ENCODE measurements at regions not wholly inside any gene's neighbourhood (a gene's known extent, or its start where the extent isn't known, plus 50 kb on each side); places are given as distances from the start of the nearest gene placed in this dataset.

DNA sequence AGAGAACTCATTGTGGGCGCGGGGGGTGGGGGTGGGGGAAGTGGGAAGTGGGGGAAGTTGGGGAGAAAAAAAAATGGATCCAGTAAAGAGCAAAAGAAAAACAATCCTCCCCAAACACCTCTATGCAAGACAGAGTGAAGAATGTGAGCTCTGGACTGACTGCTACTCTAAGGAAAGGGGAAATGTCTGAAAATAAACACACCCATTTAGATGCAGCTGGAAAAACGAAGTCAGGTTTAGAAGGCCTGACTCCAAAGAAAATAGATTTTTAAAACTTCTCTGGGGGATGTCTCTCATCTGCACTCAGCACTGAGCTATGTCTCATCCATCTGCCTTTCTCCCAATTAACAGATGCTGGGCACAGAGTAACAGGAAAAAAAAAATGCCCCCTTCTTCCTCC, 904.4 kb downstream of the GALC start:
- Histone ChIP-seq H3K9me2 (ENCODE audit: insufficient read depth) (no peaks in the 10 kb centered on the region), H3K36me3 (ENCODE audit: insufficient read depth) (no peaks in the 10 kb centered on the region), H2AFZ (no peak overlapping the region), H4K20me1 (replicated peaks; ENCODE audit: insufficient read depth) (no peaks in the 10 kb centered on the region), H3F3A (replicated peaks; ENCODE audit: low read depth) (no peaks in the 10 kb centered on the region), H3K4me3 (no peak overlapping the region), H3K27ac (ENCODE audit: low read depth) (no peak overlapping the region), H3K27me3 (ENCODE audit: insufficient read depth) (peaks cover 10% of the 10 kb centered on the region; the same call in 1 of the 2 replicates), H3K4me1 (ENCODE audit: insufficient read depth) (peaks cover 22% of the 10 kb centered on the region), H3K4me2 (peak overlapping the region; percentile 34; the same call in 1 of the 2 replicates), H3K79me2 (replicated peaks; ENCODE audit: insufficient read depth) (no peaks in the 10 kb centered on the region)
- Mint-ChIP-seq H3K27me3 (ENCODE audit: insufficient read depth, low read depth, poor library complexity) (peaks cover 6% of the 10 kb centered on the region), H3K4me3 (no peak overlapping the region), H3K4me1 (peaks cover 37% of the 10 kb centered on the region), H3K9me3 (no peaks in the 10 kb centered on the region), H3K27ac (no peak overlapping the region), H3K36me3 (ENCODE audit: low read depth) (no peaks in the 10 kb centered on the region)
- ATAC-seq: no peak
- DNase-seq (ENCODE audit: low spot score): no peak
- TF ChIP-seq ZNF331 (CRISPR knock-in tag; IDR thresholded peaks at IDR 0.05; ENCODE audit: low read depth) (no peak), STAT1 (IDR thresholded peaks at IDR 0.05; ENCODE audit: unreplicated experiment) (no peak), ZNF114 (CRISPR knock-in tag; IDR thresholded peaks at IDR 0.05) (no peak), JUNB (IDR thresholded peaks at IDR 0.05; ENCODE audit: unreplicated experiment) (no peak), POLR2AphosphoS5 (IDR thresholded peaks at IDR 0.05; ENCODE audit: low read depth) (no peak), CREB1 (CRISPR knock-in tag; IDR thresholded peaks at IDR 0.05; ENCODE audit: low read depth) (no peak), EZH2 (IDR thresholded peaks at IDR 0.05; ENCODE audit: low read depth, unreplicated experiment) (no peak), EZH2phosphoT487 (IDR thresholded peaks at IDR 0.05; ENCODE audit: unreplicated experiment) (no peak), NANOG (IDR thresholded peaks at IDR 0.05; ENCODE audit: borderline replicate concordance) (no peak)
- TF ChIP-seq, protein P1, sequence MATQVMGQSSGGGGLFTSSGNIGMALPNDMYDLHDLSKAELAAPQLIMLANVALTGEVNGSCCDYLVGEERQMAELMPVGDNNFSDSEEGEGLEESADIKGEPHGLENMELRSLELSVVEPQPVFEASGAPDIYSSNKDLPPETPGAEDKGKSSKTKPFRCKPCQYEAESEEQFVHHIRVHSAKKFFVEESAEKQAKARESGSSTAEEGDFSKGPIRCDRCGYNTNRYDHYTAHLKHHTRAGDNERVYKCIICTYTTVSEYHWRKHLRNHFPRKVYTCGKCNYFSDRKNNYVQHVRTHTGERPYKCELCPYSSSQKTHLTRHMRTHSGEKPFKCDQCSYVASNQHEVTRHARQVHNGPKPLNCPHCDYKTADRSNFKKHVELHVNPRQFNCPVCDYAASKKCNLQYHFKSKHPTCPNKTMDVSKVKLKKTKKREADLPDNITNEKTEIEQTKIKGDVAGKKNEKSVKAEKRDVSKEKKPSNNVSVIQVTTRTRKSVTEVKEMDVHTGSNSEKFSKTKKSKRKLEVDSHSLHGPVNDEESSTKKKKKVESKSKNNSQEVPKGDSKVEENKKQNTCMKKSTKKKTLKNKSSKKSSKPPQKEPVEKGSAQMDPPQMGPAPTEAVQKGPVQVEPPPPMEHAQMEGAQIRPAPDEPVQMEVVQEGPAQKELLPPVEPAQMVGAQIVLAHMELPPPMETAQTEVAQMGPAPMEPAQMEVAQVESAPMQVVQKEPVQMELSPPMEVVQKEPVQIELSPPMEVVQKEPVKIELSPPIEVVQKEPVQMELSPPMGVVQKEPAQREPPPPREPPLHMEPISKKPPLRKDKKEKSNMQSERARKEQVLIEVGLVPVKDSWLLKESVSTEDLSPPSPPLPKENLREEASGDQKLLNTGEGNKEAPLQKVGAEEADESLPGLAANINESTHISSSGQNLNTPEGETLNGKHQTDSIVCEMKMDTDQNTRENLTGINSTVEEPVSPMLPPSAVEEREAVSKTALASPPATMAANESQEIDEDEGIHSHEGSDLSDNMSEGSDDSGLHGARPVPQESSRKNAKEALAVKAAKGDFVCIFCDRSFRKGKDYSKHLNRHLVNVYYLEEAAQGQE (IDR thresholded peaks at IDR 0.05; ENCODE audit: unreplicated experiment): no peak
- TF ChIP-seq, protein P2, sequence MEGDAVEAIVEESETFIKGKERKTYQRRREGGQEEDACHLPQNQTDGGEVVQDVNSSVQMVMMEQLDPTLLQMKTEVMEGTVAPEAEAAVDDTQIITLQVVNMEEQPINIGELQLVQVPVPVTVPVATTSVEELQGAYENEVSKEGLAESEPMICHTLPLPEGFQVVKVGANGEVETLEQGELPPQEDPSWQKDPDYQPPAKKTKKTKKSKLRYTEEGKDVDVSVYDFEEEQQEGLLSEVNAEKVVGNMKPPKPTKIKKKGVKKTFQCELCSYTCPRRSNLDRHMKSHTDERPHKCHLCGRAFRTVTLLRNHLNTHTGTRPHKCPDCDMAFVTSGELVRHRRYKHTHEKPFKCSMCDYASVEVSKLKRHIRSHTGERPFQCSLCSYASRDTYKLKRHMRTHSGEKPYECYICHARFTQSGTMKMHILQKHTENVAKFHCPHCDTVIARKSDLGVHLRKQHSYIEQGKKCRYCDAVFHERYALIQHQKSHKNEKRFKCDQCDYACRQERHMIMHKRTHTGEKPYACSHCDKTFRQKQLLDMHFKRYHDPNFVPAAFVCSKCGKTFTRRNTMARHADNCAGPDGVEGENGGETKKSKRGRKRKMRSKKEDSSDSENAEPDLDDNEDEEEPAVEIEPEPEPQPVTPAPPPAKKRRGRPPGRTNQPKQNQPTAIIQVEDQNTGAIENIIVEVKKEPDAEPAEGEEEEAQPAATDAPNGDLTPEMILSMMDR (conservative IDR thresholded peaks at IDR 0.05; ENCODE audit: low read depth in 2 of 2): no peak
- TF ChIP-seq, protein P3, sequence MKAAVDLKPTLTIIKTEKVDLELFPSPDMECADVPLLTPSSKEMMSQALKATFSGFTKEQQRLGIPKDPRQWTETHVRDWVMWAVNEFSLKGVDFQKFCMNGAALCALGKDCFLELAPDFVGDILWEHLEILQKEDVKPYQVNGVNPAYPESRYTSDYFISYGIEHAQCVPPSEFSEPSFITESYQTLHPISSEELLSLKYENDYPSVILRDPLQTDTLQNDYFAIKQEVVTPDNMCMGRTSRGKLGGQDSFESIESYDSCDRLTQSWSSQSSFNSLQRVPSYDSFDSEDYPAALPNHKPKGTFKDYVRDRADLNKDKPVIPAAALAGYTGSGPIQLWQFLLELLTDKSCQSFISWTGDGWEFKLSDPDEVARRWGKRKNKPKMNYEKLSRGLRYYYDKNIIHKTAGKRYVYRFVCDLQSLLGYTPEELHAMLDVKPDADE (IDR thresholded peaks at IDR 0.05): no peak
- TF ChIP-seq, protein P4, sequence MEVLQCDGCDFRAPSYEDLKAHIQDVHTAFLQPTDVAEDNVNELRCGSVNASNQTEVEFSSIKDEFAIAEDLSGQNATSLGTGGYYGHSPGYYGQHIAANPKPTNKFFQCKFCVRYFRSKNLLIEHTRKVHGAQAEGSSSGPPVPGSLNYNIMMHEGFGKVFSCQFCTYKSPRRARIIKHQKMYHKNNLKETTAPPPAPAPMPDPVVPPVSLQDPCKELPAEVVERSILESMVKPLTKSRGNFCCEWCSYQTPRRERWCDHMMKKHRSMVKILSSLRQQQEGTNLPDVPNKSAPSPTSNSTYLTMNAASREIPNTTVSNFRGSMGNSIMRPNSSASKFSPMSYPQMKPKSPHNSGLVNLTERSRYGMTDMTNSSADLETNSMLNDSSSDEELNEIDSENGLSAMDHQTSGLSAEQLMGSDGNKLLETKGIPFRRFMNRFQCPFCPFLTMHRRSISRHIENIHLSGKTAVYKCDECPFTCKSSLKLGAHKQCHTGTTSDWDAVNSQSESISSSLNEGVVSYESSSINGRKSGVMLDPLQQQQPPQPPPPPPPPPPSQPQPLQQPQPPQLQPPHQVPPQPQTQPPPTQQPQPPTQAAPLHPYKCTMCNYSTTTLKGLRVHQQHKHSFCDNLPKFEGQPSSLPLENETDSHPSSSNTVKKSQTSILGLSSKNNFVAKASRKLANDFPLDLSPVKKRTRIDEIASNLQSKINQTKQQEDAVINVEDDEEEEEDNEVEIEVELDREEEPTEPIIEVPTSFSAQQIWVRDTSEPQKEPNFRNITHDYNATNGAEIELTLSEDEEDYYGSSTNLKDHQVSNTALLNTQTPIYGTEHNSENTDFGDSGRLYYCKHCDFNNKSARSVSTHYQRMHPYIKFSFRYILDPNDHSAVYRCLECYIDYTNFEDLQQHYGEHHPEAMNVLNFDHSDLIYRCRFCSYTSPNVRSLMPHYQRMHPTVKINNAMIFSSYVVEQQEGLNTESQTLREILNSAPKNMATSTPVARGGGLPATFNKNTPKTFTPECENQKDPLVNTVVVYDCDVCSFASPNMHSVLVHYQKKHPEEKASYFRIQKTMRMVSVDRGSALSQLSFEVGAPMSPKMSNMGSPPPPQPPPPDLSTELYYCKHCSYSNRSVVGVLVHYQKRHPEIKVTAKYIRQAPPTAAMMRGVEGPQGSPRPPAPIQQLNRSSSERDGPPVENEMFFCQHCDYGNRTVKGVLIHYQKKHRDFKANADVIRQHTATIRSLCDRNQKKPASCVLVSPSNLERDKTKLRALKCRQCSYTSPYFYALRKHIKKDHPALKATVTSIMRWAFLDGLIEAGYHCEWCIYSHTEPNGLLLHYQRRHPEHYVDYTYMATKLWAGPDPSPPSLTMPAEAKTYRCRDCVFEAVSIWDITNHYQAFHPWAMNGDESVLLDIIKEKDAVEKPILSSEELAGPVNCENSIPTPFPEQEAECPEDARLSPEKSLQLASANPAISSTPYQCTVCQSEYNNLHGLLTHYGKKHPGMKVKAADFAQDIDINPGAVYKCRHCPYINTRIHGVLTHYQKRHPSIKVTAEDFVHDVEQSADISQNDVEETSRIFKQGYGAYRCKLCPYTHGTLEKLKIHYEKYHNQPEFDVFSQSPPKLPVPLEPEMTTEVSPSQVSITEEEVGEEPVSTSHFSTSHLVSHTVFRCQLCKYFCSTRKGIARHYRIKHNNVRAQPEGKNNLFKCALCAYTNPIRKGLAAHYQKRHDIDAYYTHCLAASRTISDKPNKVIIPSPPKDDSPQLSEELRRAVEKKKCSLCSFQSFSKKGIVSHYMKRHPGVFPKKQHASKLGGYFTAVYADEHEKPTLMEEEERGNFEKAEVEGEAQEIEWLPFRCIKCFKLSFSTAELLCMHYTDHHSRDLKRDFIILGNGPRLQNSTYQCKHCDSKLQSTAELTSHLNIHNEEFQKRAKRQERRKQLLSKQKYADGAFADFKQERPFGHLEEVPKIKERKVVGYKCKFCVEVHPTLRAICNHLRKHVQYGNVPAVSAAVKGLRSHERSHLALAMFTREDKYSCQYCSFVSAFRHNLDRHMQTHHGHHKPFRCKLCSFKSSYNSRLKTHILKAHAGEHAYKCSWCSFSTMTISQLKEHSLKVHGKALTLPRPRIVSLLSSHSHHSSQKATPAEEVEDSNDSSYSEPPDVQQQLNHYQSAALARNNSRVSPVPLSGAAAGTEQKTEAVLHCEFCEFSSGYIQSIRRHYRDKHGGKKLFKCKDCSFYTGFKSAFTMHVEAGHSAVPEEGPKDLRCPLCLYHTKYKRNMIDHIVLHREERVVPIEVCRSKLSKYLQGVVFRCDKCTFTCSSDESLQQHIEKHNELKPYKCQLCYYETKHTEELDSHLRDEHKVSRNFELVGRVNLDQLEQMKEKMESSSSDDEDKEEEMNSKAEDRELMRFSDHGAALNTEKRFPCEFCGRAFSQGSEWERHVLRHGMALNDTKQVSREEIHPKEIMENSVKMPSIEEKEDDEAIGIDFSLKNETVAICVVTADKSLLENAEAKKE (CRISPR knock-in tag; IDR thresholded peaks at IDR 0.05): no peak

All from GM23338 (cell line).